HG02571 (cell line): ENCODE measurements at regions not wholly inside any gene's neighbourhood (a gene's known extent, or its start where the extent isn't known, plus 50 kb on each side); places are given as distances from the start of the nearest gene placed in this dataset.

Experiments used
- ATAC-seq: cut with Tn5 transposase; IDR thresholded peaks from one replicate; pipeline ENCODE4 v1.9.1; 2021; ENCODE audit warnings: mild to moderate bottlenecking, moderate library complexity; ENCODE audit not compliant: unreplicated experiment

GRCh38 chr1:191564275-191564674, 594.0 kb upstream of the RGS18 start:
- ATAC-seq = no peak

GRCh38 chr1:191572479-191572878, 585.8 kb upstream of the RGS18 start:
- no peak for ATAC-seq

GRCh38 chr1:191575180-191575579, 583.1 kb upstream of the RGS18 start:
- no peak for ATAC-seq

GRCh38 chr1:191575746-191576145, 582.5 kb upstream of the RGS18 start:
- no peak for ATAC-seq

GRCh38 chr1:191577213-191577612, 581.0 kb upstream of the RGS18 start:
- ATAC-seq = no peak

- no peak for ATAC-seq
Measured at GRCh38 chr1:191578281-191578680, 580.0 kb upstream of the RGS18 start.

GRCh38 chr1:191579019-191579418, 579.2 kb upstream of the RGS18 start:
- no peak for ATAC-seq

GRCh38 chr1:191582169-191582568, 576.1 kb upstream of the RGS18 start:
- no peak for ATAC-seq

GRCh38 chr1:191585095-191585494, 573.2 kb upstream of the RGS18 start:
- no peak for ATAC-seq

- no peak for ATAC-seq
Measured at GRCh38 chr1:191588905-191589304, 569.4 kb upstream of the RGS18 start.

GRCh38 chr1:191589536-191589935, 568.7 kb upstream of the RGS18 start:
- ATAC-seq = no peak

- ATAC-seq = no peak
Measured at GRCh38 chr1:191590578-191590977, 567.7 kb upstream of the RGS18 start.

- ATAC-seq = no peak
Measured at GRCh38 chr1:191592039-191592438, 566.2 kb upstream of the RGS18 start.

- no peak for ATAC-seq
Measured at GRCh38 chr1:191592907-191593306, 565.4 kb upstream of the RGS18 start.

- ATAC-seq = no peak
Measured at GRCh38 chr1:191595170-191595569, 563.1 kb upstream of the RGS18 start.

- no peak for ATAC-seq
Measured at GRCh38 chr1:191608367-191608766, 549.9 kb upstream of the RGS18 start.

- no peak for ATAC-seq
Measured at GRCh38 chr1:191609305-191609704, 549.0 kb upstream of the RGS18 start.

- no peak for ATAC-seq
Measured at GRCh38 chr1:191615101-191615821, 543.0 kb upstream of the RGS18 start.

GRCh38 chr1:191618181-191618580, 540.1 kb upstream of the RGS18 start:
- ATAC-seq = no peak

GRCh38 chr1:191620883-191621282, 537.4 kb upstream of the RGS18 start:
- ATAC-seq = no peak

GRCh38 chr1:191624044-191624443, 534.2 kb upstream of the RGS18 start:
- no peak for ATAC-seq

- ATAC-seq = no peak
Measured at GRCh38 chr1:191629836-191630235, 528.4 kb upstream of the RGS18 start.
